ENCODE measurements at regions not wholly inside any gene's neighbourhood (a gene's known extent, or its start where the extent isn't known, plus 50 kb on each side); places are given as distances from the start of the nearest gene placed in this dataset.

GRCh38 chr2:183718246-183718645 lies 594.0 kb downstream of the NUP35 start:
- TF ChIP-seq CTCF (IDR thresholded peaks at IDR 0.05 in 2 of 3, conservative IDR thresholded peaks at IDR 0.05 in 1 of 3; ENCODE audit: insufficient read depth in 2 of 3, low read depth in 1 of 3, low read length in 3 of 3): no peak
- no peak for TF ChIP-seq MAX (CRISPR knock-in tag; IDR thresholded peaks at IDR 0.05)
- TF ChIP-seq, protein P1, sequence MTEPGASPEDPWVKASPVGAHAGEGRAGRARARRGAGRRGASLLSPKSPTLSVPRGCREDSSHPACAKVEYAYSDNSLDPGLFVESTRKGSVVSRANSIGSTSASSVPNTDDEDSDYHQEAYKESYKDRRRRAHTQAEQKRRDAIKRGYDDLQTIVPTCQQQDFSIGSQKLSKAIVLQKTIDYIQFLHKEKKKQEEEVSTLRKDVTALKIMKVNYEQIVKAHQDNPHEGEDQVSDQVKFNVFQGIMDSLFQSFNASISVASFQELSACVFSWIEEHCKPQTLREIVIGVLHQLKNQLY (CRISPR knock-in tag; conservative IDR thresholded peaks at IDR 0.05): no peak
- TF ChIP-seq GTF2A2 (tag; IDR thresholded peaks at IDR 0.05): no peak
- no peak for TF ChIP-seq BACH1 (tag; IDR thresholded peaks at IDR 0.05)
- TF ChIP-seq, protein P2, sequence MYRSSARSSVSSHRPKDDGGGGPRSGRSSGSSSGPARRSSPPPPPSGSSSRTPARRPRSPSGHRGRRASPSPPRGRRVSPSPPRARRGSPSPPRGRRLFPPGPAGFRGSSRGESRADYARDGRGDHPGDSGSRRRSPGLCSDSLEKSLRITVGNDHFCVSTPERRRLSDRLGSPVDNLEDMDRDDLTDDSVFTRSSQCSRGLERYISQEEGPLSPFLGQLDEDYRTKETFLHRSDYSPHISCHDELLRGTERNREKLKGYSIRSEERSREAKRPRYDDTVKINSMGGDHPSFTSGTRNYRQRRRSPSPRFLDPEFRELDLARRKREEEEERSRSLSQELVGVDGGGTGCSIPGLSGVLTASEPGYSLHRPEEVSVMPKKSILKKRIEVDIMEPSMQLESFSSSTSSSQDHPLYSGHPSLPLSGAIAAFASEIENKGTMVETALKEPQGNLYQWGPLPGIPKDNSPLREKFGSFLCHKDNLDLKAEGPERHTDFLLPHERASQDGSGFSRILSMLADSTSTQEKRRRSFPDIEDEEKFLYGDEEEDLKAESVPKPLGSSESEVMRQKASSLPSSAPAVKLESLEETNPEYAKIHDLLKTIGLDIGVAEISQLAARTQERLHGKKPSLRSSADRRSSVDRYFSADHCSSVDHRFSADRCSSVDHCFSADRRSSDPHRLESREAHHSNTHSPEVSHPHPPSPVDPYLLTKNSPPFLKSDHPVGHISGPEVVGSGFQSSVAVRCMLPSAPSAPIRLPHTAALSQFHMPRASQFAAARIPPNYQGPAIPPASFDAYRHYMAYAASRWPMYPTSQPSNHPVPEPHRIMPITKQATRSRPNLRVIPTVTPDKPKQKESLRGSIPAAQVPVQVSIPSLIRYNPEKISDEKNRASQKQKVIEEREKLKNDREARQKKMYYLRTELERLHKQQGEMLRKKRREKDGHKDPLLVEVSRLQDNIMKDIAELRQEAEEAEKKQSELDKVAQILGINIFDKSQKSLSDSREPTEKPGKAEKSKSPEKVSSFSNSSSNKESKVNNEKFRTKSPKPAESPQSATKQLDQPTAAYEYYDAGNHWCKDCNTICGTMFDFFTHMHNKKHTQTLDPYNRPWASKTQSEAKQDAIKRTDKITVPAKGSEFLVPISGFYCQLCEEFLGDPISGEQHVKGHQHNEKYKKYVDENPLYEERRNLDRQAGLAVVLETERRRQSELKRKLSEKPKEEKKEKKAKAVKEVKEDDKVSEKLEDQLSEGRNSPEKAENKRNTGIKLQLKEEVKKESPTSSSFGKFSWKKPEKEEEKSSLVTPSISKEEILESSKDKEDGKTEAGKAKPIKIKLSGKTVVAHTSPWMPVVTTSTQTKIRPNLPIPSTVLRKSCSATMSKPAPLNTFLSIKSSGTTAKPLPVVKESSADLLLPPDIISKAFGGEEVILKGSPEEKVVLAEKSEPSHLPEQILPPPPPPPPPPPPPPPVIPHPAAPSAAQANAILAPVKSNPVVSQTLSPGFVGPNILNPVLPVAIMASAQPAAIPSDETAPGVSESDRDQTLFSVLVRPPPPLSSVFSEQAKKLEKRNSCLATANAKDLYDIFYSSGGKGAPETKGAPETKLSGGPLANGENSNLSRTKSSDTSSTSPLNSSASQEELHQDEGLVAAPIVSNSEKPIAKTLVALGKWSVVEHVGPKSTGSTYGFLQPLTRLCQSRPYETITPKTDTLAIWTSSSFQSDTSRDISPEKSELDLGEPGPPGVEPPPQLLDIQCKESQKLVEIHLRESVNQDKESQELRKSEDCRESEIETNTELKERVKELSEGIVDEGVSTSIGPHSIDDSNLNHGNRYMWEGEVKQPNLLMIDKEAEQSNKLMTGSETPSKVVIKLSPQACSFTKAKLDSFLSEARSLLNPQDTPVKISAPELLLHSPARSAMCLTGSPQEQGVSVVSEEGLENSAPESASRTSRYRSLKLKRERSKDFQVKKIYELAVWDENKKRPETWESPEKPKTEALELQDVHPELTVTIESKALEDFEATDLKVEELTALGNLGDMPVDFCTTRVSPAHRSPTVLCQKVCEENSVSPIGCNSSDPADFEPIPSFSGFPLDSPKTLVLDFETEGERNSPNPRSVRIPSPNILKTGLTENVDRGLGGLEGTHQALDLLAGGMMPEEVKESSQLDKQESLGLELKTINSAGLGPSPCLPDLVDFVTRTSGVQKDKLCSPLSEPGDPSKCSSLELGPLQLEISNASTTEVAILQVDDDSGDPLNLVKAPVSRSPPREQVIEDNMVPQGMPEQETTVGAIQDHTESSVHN (IDR thresholded peaks at IDR 0.05; ENCODE audit: borderline replicate concordance in 1 of 2, low read depth in 1 of 2): no peak
- TF ChIP-seq ZBTB26 (CRISPR knock-in tag; IDR thresholded peaks at IDR 0.05): no peak
- TF ChIP-seq NR3C1 (CRISPR knock-in tag; IDR thresholded peaks at IDR 0.05): no peak
